ENCODE measurements at regions not wholly inside any gene's neighbourhood (a gene's known extent, or its start where the extent isn't known, plus 50 kb on each side); places are given as distances from the start of the nearest gene placed in this dataset.

DNA sequence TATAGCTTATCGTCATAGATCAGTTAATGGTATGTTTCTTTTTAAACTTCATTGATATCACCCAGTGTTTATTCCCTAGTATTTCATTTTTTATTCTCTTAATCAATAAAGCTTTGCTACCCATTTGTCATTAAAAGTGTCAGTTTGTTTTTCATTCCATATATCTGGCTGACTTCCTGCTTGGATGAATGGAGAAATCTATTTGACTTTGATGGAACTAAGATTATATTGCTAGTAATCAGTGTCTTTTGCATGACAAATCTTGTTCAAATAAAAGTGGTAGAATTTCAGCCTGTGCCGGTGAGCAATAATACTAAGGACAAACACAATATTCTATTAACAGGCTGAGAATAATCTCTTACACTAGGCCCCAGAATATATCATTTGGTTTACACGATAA lies 203.3 kb downstream of the SEC23IP start:
- DNase-seq (ENCODE audit: low read depth) = no peak
- TF ChIP-seq, protein P1, sequence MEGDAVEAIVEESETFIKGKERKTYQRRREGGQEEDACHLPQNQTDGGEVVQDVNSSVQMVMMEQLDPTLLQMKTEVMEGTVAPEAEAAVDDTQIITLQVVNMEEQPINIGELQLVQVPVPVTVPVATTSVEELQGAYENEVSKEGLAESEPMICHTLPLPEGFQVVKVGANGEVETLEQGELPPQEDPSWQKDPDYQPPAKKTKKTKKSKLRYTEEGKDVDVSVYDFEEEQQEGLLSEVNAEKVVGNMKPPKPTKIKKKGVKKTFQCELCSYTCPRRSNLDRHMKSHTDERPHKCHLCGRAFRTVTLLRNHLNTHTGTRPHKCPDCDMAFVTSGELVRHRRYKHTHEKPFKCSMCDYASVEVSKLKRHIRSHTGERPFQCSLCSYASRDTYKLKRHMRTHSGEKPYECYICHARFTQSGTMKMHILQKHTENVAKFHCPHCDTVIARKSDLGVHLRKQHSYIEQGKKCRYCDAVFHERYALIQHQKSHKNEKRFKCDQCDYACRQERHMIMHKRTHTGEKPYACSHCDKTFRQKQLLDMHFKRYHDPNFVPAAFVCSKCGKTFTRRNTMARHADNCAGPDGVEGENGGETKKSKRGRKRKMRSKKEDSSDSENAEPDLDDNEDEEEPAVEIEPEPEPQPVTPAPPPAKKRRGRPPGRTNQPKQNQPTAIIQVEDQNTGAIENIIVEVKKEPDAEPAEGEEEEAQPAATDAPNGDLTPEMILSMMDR (IDR thresholded peaks at IDR 0.05; ENCODE audit: insufficient read depth, low read depth, low read length, missing control alignments) = no peak
- no peak overlapping the region for H3K4me3 ChIP-seq (ENCODE audit: low read depth, low read length)

DNA sequence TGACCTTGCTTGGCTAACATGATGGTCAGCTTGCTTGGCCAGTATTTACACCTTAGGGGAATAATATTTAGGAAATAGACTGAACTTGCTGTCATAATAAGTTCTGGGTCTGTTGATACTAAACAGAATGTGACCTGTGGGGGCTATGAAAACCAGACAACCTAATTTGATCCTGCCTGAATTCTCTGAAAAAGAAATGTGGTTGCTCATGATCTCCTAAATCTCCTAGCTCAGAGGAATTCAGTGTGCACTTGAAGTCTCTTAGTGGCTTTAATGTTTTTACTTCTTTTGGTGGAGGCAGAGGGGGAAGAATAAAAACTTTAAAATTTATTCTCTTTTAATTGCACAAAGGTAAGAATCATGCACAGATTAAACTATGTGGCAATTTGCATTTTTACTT lies 205.2 kb downstream of the SEC23IP start:
- no peak for DNase-seq (ENCODE audit: low read depth)
- TF ChIP-seq, protein P1 (IDR thresholded peaks at IDR 0.05; ENCODE audit: insufficient read depth, low read depth, low read length, missing control alignments) = no peak

DNA sequence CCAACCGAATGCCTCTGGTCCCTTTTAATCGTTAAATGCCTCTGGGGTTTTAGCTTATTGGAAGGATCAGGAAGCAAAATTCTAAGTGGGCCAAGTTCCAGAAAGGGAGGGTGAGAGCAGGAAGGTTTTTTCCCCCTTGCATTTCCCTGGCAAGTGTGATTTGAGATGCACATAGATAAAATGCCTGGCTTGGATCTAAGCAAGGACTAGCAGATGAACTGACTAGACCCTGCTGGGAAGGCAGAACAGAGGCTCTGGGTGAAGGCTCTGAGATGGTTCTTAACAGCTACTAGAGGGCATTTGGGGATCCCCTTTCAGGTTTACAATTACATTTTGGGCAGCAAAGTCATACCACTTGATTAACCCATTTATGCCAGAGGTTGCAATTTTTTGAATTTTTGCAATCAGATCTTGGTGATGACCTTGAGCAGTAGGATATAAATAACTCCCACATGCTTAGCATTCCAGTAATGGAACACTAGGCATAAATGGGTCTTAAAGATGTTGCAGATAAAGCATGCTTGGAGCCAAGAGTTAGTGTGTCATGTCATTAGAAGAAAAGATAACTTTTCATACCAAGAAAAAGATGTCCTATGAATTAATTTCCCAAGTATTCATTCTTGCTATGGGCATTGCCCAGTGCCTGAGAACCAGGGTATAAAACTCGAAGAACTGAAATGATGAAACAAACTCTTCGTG lies 205.9 kb downstream of the SEC23IP start:
- H3K4me3 ChIP-seq (ENCODE audit: low read depth, low read length) = no peak overlapping the region
- TF ChIP-seq, protein P1 (IDR thresholded peaks at IDR 0.05; ENCODE audit: insufficient read depth, low read depth, low read length, missing control alignments) = no peak
- no peak for DNase-seq (ENCODE audit: low read depth)

More for the DNA sequence above, 205.2 kb downstream of the SEC23IP start:
- H3K4me3 ChIP-seq (ENCODE audit: low read depth, low read length) = no peak overlapping the region

DNA sequence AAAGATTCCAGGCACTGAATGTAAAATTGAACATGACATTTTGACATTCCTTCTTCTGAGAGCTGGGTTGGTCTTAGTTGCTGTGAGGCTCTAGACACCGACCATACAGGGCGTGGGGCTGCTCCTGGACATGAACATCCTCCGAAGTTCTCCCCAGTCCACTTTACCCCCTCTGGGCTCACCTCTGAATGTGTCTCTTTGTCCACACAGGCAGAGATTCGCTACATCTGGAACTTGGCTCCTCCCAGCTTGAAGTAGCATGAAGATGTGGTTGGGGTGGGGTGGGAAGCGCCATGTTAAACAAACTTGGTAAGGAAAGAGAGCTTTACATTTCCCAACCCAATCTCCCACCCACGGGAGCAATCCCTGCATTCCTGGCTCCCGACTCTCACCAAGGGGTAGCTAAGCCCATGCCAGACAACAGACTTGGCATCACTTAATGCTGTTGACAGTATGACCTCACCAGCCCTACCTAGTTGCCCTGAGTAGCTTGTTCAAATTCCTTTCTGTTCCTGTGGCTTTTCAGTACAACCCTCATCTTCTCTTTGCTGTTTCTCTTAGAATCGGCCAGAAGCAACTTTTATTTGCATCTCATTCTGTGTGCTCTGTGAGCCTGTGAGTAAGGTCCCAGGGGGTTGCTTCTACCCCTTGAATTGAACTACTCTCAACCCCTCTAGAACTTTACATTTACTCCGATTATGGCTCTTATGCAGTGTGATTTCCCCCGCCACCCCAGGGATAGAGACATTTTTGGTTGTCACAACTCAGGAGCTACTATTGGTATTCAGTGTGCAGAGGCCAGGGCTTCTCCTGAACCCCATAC lies 211.4 kb downstream of the SEC23IP start:
- H3K4me3 ChIP-seq (ENCODE audit: low read depth, low read length) = no peak overlapping the region
- TF ChIP-seq, protein P1 (IDR thresholded peaks at IDR 0.05; ENCODE audit: insufficient read depth, low read depth, low read length, missing control alignments) = no peak
- no peak for DNase-seq (ENCODE audit: low read depth)

DNA sequence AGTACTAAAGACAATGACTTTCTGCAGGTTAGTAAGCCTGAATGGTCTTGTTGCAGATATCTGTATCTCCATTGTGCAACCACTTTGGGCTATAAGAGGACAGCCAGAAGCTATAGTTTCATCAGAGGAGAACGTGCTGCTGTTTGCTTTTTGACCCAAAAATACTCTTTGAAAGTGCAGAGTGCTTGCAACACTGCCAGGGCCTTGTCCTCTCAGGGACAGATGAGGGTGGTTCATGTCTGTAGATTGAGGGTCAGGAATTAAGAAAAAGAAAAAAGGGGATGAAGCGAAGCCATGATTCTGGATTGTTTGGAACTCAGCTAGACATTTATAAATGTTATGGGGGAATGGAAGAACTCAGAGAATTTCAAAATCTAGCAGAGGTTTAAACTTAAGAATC lies 212.5 kb downstream of the SEC23IP start:
- no peak for DNase-seq (ENCODE audit: low read depth)
- TF ChIP-seq, protein P1 (IDR thresholded peaks at IDR 0.05; ENCODE audit: insufficient read depth, low read depth, low read length, missing control alignments) = no peak
- no peak overlapping the region for H3K4me3 ChIP-seq (ENCODE audit: low read depth, low read length)

DNA sequence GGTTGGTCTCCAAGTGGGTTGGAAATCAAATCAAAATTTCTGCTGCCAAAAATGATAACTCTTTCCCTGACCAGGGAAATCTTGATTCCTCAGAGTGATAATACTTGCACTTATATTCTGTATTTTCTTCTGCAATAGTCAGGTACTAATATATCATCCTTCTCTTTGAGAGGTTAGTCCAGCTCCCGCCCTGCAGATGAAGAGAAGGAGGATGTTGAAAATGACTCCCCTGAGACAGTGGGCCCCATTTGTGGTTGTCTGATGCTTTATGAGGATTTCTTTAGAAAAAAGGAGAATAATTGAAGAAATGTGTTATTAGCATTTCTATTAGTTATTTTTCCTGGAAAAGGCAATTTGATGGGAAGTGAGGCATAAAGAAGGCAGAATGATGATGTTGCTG lies 213.0 kb downstream of the SEC23IP start:
- H3K4me3 ChIP-seq (ENCODE audit: low read depth, low read length) = no peak overlapping the region
- TF ChIP-seq, protein P1 (IDR thresholded peaks at IDR 0.05; ENCODE audit: insufficient read depth, low read depth, low read length, missing control alignments) = no peak
- no peak for DNase-seq (ENCODE audit: low read depth)

Measured in GM12865 (cell line).